Gastrocnemius medialis (tissue), 4 donors: ENCODE measurements at regions not wholly inside any gene's neighbourhood (a gene's known extent, or its start where the extent isn't known, plus 50 kb on each side); places are given as distances from the start of the nearest gene placed in this dataset.

Experiments
- ATAC-seq, 2 donors: fragments of 150-250 bp; one replicate each; pipeline ENCODE4 v1.9.1; 2016
- DNase-seq, 2 donors: peaks; one replicate each; pipeline ENCODE4 v3.0.0-alpha.2; 2019
- H3K27ac ChIP-seq, 4 donors: fragments of 200-600 bp; sonication (generic); 1 replicate in 1 of 4; 2 replicates in 3 of 4; pipeline ENCODE4 v1.5.1; 2016 to 2018; ENCODE audit warnings: mild to moderate bottlenecking in 2 of 4, moderate library complexity in 1 of 4
- H3K27me3 ChIP-seq, 3 donors: fragments of 200-600 bp; sonication (generic) in 2 of 3; 1 replicate in 1 of 3; 2 replicates in 2 of 3; pipeline versions ENCODE4 v1.5.1 to v1.6.0; 2016 to 2019; ENCODE audit warnings: mild to moderate bottlenecking in 1 of 3, moderate library complexity in 1 of 3
- H3K36me3 ChIP-seq, 2 donors: fragments of 200-600 bp; sonication (generic) in 1 of 2; one replicate each; pipeline ENCODE4 v1.5.1; 2017 to 2018
- H3K4me1 ChIP-seq, 2 donors: fragments of 200-600 bp; sonication (generic) in 1 of 2; one replicate each; pipeline ENCODE4 v1.5.1; 2016 to 2017; ENCODE audit warnings: mild to moderate bottlenecking in 2 of 2
- H3K4me3 ChIP-seq, 4 donors: fragments of 200-600 bp; sonication (generic) in 3 of 4; 1 replicate in 1 of 4; 2 replicates in 3 of 4; pipeline ENCODE4 v1.5.1; 2016 to 2019; ENCODE audit warnings: mild to moderate bottlenecking in 2 of 4
- H3K9me3 ChIP-seq, 3 donors: fragments of 200-600 bp; sonication (generic) in 2 of 3; 1 replicate in 1 of 3; 2 replicates in 2 of 3; pipeline ENCODE4 v1.5.1; 2016 to 2019
- POLR2A ChIP-seq, 2 donors: fragments of 450-650 bp; IDR thresholded peaks; one replicate each; pipeline ENCODE4 v1.6.1; 2017; ENCODE audit warnings: antibody characterized with exemption in 2 of 2, mild to moderate bottlenecking in 2 of 2, moderate library complexity in 2 of 2
- in situ Hi-C, 4 donors: fragments of 200-750 bp; cut with MboI; loops; one replicate each; pipeline versions ENCODE4 v1.15.0 to v1.8.0; 2017; ENCODE audit warnings: low sequenced_read_pairs in 4 of 4
- intact Hi-C: fragments of 100-400 bp; cut with DNase I; formaldehyde crosslinking; loops from one replicate; pipeline ENCODE4 v1.15.1; 2023; ENCODE audit warnings: low total_unique reads
- TF ChIP-seq, protein P1 (sequence below), 5 experiments: fragments of 450-650 bp in 3 of 5; fragments of 200-600 bp in 2 of 5; sonication (generic) in 2 of 5; IDR thresholded peaks in 4 of 5; conservative IDR thresholded peaks in 1 of 5; 1 replicate in 4 of 5; 2 replicates in 1 of 5; pipeline ENCODE4 v1.5.1; 2016 to 2019; ENCODE audit warnings: antibody characterized with exemption in 5 of 5, mild to moderate bottlenecking in 3 of 5, moderate library complexity in 3 of 5

DNA sequence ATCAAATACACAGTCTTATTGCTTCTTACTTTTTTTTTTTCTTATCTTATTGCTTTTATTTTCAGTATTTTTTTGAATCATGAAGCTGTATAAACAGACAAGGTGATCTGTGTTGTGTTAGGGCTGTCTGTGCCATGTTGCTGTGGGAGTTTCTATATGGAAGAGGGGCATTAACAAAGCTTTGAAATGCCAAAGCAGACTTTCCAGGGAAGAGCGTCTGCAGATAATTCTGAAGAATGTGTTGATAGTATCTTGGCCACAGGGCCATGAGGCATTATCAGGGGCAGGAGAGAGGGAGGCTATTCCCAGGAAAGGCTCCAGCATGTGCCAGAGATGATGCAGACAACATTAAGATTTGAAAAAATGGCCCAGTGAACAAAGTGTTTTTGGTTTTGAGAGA lies 354.5 kb downstream of the UTRN start:
- ATAC-seq (no peak), DNase-seq (no peak)
- Histone ChIP-seq H3K27me3 (no peaks in the 10 kb centered on the region), H3K9me3 (no peaks in the 10 kb centered on the region), H3K4me3 (no peak overlapping the region), H3K36me3 (peaks cover 0 to 2% of the 10 kb centered on the region in 2 donors), H3K4me1 (no peaks in the 10 kb centered on the region), H3K27ac (no peak overlapping the region)
- intact Hi-C loops (no loop called here), in situ Hi-C loops (no loop called here)
- TF ChIP-seq, protein P1, sequence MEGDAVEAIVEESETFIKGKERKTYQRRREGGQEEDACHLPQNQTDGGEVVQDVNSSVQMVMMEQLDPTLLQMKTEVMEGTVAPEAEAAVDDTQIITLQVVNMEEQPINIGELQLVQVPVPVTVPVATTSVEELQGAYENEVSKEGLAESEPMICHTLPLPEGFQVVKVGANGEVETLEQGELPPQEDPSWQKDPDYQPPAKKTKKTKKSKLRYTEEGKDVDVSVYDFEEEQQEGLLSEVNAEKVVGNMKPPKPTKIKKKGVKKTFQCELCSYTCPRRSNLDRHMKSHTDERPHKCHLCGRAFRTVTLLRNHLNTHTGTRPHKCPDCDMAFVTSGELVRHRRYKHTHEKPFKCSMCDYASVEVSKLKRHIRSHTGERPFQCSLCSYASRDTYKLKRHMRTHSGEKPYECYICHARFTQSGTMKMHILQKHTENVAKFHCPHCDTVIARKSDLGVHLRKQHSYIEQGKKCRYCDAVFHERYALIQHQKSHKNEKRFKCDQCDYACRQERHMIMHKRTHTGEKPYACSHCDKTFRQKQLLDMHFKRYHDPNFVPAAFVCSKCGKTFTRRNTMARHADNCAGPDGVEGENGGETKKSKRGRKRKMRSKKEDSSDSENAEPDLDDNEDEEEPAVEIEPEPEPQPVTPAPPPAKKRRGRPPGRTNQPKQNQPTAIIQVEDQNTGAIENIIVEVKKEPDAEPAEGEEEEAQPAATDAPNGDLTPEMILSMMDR (IDR thresholded peaks at IDR 0.05 in 4 of 5, conservative IDR thresholded peaks at IDR 0.05 in 1 of 5): no peak
- TF ChIP-seq POLR2A (IDR thresholded peaks at IDR 0.05): no peak

DNA sequence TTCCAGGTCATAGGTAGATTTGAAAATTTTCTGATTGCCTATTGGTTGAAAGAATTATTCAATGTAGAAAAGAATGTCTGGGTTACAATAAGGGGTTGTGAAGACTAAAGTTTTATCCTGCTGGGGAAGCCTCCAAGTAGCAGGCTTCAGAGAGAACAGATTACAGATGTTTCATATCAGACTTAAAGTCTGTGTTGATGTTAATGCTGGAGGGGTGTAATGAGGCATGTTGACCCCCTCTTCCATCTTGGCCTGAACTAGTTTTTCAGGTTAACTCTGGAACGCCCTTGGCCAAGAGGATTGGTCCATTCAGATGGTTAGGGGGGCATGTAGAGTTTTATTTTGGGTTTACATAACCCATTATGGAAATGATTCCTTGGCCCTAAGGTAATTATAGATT lies 356.2 kb downstream of the UTRN start:
- no peak for TF ChIP-seq POLR2A (IDR thresholded peaks at IDR 0.05)
- TF ChIP-seq, protein P1 (IDR thresholded peaks at IDR 0.05 in 4 of 5, conservative IDR thresholded peaks at IDR 0.05 in 1 of 5): no peak
- Histone ChIP-seq H3K27me3 (no peaks in the 10 kb centered on the region), H3K27ac (no peak overlapping the region), H3K4me1 (no peaks in the 10 kb centered on the region), H3K4me3 (no peak overlapping the region), H3K9me3 (no peaks in the 10 kb centered on the region), H3K36me3 (peaks cover 0 to 2% of the 10 kb centered on the region in 2 donors)
- DNase-seq (no peak), ATAC-seq (no peak)
- intact Hi-C loops: no loop called here
- in situ Hi-C loops: no loop called here

- H3K9me3 ChIP-seq: no peaks in the 10 kb centered on the region
- H3K4me3 ChIP-seq: no peak overlapping the region
- no peaks in the 10 kb centered on the region for H3K36me3 ChIP-seq
- DNase-seq (no peak), ATAC-seq (no peak)
- no peaks in the 10 kb centered on the region for H3K4me1 ChIP-seq
- intact Hi-C loops: no loop called here
- in situ Hi-C loops: no loop called here
- no peak overlapping the region for H3K27ac ChIP-seq
- no peak for TF ChIP-seq POLR2A (IDR thresholded peaks at IDR 0.05)
- TF ChIP-seq, protein P1 (IDR thresholded peaks at IDR 0.05 in 4 of 5, conservative IDR thresholded peaks at IDR 0.05 in 1 of 5): no peak
- no peaks in the 10 kb centered on the region for H3K27me3 ChIP-seq
These were observed 359.6 kb downstream of the UTRN start for GRCh38 chr6:144644776-144645175.

- Histone ChIP-seq H3K27me3 (no peaks in the 10 kb centered on the region), H3K4me1 (no peaks in the 10 kb centered on the region), H3K9me3 (no peaks in the 10 kb centered on the region), H3K27ac (no peak overlapping the region), H3K4me3 (no peak overlapping the region), H3K36me3 (no peaks in the 10 kb centered on the region)
- DNase-seq (no peak), ATAC-seq (no peak)
- no peak for TF ChIP-seq POLR2A (IDR thresholded peaks at IDR 0.05)
- TF ChIP-seq, protein P1 (IDR thresholded peaks at IDR 0.05 in 4 of 5, conservative IDR thresholded peaks at IDR 0.05 in 1 of 5): no peak
- in situ Hi-C loops: no loop called here
- intact Hi-C loops: no loop called here
These were observed 361.2 kb downstream of the UTRN start for GRCh38 chr6:144646093-144647056.
